Fibroblast of skin of right biceps (primary cell): ENCODE measurements at regions not wholly inside any gene's neighbourhood (a gene's known extent, or its start where the extent isn't known, plus 50 kb on each side); places are given as distances from the start of the nearest gene placed in this dataset.
"Not testable (repeated sequence)": the region's sequence is repeated elsewhere in the genome, so short reads cannot be mapped to it uniquely, and the experiment has no call there.

Experiments used
- DNase-seq: peaks from one replicate; pipeline ENCODE4 v3.0.0-alpha.2; 2013

GRCh38 chr7:109834851-109835250 lies 1256.1 kb upstream of the LRRN3 start:
- peak; percentile 1 for DNase-seq

GRCh38 chr7:109835577-109835976 lies 1255.3 kb upstream of the LRRN3 start:
- no peak for DNase-seq

- no peak for DNase-seq
These were observed 1254.9 kb upstream of the LRRN3 start for GRCh38 chr7:109836016-109836415.

GRCh38 chr7:109842386-109842785 lies 1248.5 kb upstream of the LRRN3 start:
- no peak for DNase-seq

GRCh38 chr7:109844362-109844761 lies 1246.6 kb upstream of the LRRN3 start:
- DNase-seq: no peak

GRCh38 chr7:109864230-109864629 lies 1226.7 kb upstream of the LRRN3 start:
- DNase-seq: no peak

- no peak for DNase-seq
These were observed 1222.6 kb upstream of the LRRN3 start for GRCh38 chr7:109868215-109868860.

- no peak for DNase-seq
These were observed 1217.6 kb upstream of the LRRN3 start for GRCh38 chr7:109873296-109873695.

- DNase-seq: no peak
These were observed 1211.6 kb upstream of the LRRN3 start for GRCh38 chr7:109879287-109879828.

GRCh38 chr7:109890622-109891021 lies 1200.3 kb upstream of the LRRN3 start:
- DNase-seq: no peak

- no peak for DNase-seq
These were observed 1197.7 kb upstream of the LRRN3 start for GRCh38 chr7:109893231-109893630.

- no peak for DNase-seq
These were observed 1195.4 kb upstream of the LRRN3 start for GRCh38 chr7:109895536-109895935.

- peak; percentile 66 for DNase-seq
These were observed 1189.0 kb upstream of the LRRN3 start for GRCh38 chr7:109901926-109902325.

GRCh38 chr7:109905368-109906065 lies 1185.4 kb upstream of the LRRN3 start:
- not testable (repeated sequence) for DNase-seq

GRCh38 chr7:109915670-109916069 lies 1175.3 kb upstream of the LRRN3 start:
- no peak for DNase-seq

- DNase-seq: no peak
These were observed 1164.2 kb upstream of the LRRN3 start for GRCh38 chr7:109926738-109927137.

- DNase-seq: no peak
These were observed 1160.9 kb upstream of the LRRN3 start for GRCh38 chr7:109930049-109930448.

- no peak for DNase-seq
These were observed 1151.7 kb upstream of the LRRN3 start for GRCh38 chr7:109939207-109939606.

GRCh38 chr7:109945820-109946518 lies 1145.0 kb upstream of the LRRN3 start:
- no peak for DNase-seq

- no peak for DNase-seq
These were observed 1140.7 kb upstream of the LRRN3 start for GRCh38 chr7:109950256-109950655.

- DNase-seq: no peak
These were observed 1139.9 kb upstream of the LRRN3 start for GRCh38 chr7:109950821-109951564.

- DNase-seq: no peak
These were observed 1139.4 kb upstream of the LRRN3 start for GRCh38 chr7:109951565-109951928.

GRCh38 chr7:109955986-109956385 lies 1134.9 kb upstream of the LRRN3 start:
- no peak for DNase-seq
